Stimulated activated CD4-positive, alpha-beta T cell treated with anti-CD3 and anti-CD28 coated beads, Interleukin-2, amount 100 ng/mL, for 48 hours (primary cell): ENCODE measurements at regions not wholly inside any gene's neighbourhood (a gene's known extent, or its start where the extent isn't known, plus 50 kb on each side); places are given as distances from the start of the nearest gene placed in this dataset.

Experiments used
- DNase-seq, 2 donors: peaks; one replicate each; pipeline ENCODE4 v3.0.0-alpha.2; 2020

DNA sequence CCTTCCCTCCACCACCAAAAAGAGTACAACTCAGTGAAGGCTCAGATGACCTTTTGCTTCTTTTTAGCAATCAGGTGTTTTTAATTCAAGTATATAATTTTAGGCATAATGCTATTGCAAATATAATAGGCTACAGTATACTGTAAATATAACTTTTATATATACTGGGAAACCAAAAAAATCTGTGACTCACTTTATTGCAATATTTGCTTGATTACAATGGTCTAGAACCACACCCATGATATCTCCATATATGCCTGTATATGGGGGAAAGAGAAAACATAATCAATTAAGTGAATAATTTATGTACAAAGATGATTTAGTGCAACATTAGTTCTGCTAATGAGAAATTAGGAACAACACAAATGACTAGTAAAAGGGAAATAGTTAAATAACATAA is 134.3 kb downstream of the TLE3 start:
- DNase-seq: no peak

- no peak for DNase-seq
Measured at GRCh38 chr15:69971771-69972170, 125.9 kb downstream of the TLE3 start.

DNA sequence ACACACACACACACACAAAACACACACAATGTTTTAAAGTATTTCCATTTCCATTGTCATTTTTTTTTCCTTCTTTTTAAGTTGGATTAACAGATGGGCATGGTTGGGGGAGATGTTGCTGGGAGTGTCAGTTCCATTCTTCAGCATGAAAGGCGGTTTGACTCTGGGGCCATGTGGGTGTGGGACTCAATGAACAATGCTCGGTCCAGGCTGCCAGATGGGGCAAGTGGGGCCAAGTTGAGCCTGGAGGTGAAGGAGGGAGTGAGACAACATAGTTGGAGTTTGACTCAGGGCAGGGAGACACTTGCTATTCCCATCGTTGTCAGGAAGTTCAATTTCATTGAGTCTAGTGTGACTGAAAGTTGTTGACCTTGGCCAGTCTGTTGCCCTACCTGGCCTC is 125.3 kb downstream of the TLE3 start:
- DNase-seq: no peak

GRCh38 chr15:69973102-69973714 is 124.5 kb downstream of the TLE3 start:
- DNase-seq: peak; percentile 15 to 21

GRCh38 chr15:69973880-69974279 is 123.8 kb downstream of the TLE3 start:
- no peak for DNase-seq

DNA sequence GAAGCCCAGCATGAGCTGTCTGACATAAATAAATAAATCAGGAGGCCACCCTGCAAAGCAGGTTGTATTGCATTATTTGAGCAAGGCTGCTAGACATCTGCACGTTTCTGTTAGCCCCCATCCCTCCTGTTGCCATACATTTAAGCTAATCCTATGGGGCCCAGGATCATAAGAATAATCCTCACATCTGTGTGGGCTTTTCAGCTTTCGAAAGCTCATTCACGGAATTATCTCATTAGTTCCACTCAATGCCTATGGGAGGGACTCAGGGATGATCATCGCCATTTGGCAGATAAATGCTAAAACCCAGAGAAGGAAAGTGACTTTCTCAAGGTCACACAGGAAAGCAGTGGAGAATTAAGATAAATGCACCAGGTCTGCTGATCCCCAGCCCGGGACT is 123.4 kb downstream of the TLE3 start:
- DNase-seq: no peak

DNA sequence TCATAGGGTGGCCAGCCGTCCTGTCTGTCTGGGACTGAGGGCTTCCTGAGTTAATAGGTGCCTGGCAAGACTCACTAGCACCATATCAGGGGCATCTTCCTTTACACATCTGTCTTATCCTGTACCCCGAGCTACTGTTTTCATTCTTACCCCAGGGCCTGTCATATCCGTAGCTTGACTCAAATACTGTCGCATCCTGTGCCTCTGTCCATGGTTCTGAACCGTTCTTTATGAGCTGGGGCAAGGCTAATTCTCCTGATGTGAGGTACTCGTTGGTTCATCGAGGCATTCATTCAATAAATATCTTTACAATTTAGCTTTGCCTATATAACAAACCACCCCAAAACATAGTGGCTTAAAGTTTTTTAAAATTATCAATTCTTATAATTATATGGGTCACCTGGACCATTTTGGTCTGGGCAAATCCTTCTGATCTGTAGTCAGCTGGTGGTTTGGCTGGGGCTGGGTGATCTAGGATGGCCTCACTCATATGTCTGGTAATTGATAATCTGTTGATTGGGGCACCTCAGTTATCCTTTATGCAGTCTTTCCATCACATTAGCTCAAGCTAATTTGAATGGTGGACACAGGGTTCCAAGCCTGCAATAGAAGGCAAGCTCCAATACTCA is 121.2 kb downstream of the TLE3 start:
- DNase-seq: peak; percentile 55 to 63

DNA sequence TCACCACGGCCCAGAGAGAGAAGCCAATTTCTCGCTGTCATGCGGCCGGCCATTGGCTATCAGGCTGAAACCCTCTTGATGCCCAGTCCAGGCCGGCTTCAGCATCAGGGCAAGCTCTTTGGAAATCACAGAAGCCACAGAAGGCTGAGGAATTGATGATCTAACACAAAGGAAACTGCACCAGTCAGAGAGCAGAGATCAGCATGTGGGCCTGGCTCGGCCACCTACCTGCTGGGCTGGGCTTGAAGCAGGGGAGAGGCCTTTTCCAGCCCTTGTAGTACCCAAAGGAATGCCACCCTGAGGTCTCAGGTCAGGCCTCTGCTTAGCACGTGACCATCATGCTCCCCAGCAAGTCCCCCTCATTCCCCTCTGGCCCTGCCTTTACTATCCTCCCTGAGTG is 119.1 kb downstream of the TLE3 start:
- DNase-seq: no peak

- no peak for DNase-seq
Measured at GRCh38 chr15:69979262-69979661, 118.5 kb downstream of the TLE3 start.

- DNase-seq: no peak
Measured at GRCh38 chr15:69979783-69980182, 117.9 kb downstream of the TLE3 start.

DNA sequence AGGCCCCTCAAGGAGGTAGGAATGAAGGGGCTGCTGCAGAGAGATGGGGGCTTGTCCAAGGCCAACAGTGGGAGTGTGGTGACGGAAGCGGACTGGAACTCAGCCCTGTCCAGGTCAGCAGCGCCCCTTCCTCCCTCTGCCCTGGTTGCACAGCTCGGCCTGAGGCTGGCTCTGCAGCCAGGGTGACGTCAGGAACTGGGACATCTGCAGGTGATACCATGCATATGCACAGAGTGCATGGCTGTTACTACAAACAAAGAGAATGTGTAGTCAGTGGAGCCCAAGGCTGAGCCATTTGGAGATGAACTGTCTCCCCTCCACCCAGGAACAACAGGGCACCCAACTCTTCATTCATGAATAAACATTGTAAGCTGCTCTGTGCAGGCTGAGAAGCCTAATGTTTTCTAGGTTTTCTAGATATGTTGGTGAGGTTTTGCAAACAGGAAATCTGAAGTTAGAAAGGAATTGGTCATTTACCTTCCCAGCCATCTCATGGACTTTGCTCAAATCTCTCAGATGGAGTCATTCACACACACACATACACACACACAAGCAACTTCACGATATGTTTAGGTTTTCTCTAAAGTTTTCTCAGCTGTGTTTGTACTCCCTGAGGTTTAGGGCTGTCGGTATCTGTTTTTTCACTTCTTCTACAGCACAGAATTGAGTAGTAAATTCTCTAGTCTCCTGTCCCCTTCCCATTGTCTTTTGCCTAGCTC is 117.2 kb downstream of the TLE3 start:
- no peak for DNase-seq

- DNase-seq: no peak
Measured at GRCh38 chr15:69982037-69982436, 115.7 kb downstream of the TLE3 start.

- DNase-seq: no peak
Measured at GRCh38 chr15:69983696-69984265, 113.9 kb downstream of the TLE3 start.

DNA sequence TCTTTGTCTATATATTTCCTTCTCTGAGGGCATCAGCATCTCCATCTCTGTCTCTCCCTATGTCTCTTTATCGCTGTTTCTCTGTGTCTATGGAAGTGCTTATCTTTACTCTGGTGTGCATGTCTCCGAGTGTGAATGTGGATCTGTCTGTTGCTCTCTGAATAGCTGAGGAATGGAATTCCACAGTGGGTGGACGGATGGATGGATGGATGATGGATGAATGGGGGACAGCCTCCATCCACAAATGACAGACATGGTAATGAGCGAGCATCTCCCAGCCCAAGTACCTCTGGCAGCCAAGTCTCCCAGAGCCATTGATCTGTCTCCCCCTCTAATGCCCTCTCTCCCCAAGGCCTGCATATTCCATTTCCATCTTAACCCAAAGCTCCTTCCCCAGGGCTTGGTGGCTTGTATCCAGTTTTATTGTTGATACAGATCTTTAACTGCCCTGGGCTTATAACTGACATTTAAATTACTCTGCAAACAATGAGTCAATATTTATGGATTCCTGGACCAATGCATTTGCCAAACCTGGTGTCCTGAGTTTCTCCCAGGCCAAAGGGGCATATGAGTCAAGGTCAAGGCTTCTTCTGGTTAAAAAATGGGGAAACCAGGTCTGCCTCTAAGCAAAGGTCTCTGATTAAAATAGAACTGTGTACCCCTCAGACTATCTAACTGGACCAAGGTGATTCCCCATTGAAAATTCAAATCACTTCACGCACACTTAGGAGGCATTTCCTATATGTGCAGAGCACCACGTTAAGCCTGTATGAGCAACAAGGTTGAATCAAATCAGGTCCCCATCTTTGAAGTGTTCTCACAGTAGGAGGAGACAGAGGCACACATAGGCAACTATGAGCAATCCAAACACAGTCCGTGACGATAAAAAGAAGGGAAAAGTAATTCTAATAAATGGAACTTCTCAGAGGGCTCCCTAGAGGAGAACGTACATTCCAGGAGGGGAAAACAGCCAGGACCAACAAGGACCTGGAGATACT is 109.9 kb downstream of the TLE3 start:
- DNase-seq: no peak

GRCh38 chr15:69988541-69989225 is 109.0 kb downstream of the TLE3 start:
- no peak for DNase-seq

- no peak for DNase-seq
Measured at GRCh38 chr15:69990566-69991421, 106.9 kb downstream of the TLE3 start.

- no peak for DNase-seq
Measured at GRCh38 chr15:69991551-69991980, 106.2 kb downstream of the TLE3 start.

GRCh38 chr15:69992348-69992747 is 105.4 kb downstream of the TLE3 start:
- no peak for DNase-seq

GRCh38 chr15:69994429-69995205 is 103.1 kb downstream of the TLE3 start:
- no peak for DNase-seq
